Spleen (tissue), 7 donors: ENCODE measurements at regions not wholly inside any gene's neighbourhood (a gene's known extent, or its start where the extent isn't known, plus 50 kb on each side); places are given as distances from the start of the nearest gene placed in this dataset.

ENCODE experiments used
- POLR2A ChIP-seq, 3 donors: fragments of 450-650 bp; IDR thresholded peaks; one replicate each; pipeline ENCODE4 v1.5.1; 2017; ENCODE audit warnings: antibody characterized with exemption in 3 of 3, mild to moderate bottlenecking in 1 of 3
- TF ChIP-seq, protein P1 (sequence below), 11 experiments: fragments of 200-600 bp in 7 of 11; fragments of 450-650 bp in 4 of 11; sonication (generic) in 4 of 11; IDR thresholded peaks in 8 of 11; conservative IDR thresholded peaks in 3 of 11; 1 replicate in 7 of 11; 2 replicates in 4 of 11; pipeline versions ENCODE4 v1.4.0 to v1.8.0; 2016 to 2021; ENCODE audit warnings: antibody characterized with exemption in 11 of 11, inconsistent platforms in 4 of 11, mild to moderate bottlenecking in 1 of 11
- donor health status: DM: no; HTN: no; CAD: no; lungs with moderate emphysema.
- donor health status: DM: no; HTN: no; CAD: no.
- donor health status: DM: no; HTN: no; CAD: no.

DNA sequence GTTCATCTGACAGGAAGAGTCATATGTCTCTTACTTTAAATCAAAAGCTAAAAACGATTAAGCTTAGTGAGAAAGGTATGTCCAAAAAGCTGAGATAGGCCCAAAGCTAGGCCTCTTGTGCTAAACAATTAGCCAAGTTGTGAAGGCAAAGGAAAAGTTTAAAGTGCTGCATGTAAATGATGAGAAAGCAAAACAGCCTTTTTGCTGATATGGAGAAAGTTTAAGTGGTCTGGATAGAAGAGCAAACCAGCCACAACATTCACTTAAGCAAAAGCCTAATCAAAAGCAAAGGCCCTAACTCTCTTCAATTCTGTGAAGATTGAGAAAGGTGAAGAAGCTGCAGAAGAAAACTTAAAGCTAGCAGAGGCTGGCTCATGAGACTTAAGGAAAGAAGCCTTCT lies 511.3 kb upstream of the FAM98A start:
- no peak for TF ChIP-seq POLR2A (IDR thresholded peaks at IDR 0.05)
- TF ChIP-seq, protein P1, sequence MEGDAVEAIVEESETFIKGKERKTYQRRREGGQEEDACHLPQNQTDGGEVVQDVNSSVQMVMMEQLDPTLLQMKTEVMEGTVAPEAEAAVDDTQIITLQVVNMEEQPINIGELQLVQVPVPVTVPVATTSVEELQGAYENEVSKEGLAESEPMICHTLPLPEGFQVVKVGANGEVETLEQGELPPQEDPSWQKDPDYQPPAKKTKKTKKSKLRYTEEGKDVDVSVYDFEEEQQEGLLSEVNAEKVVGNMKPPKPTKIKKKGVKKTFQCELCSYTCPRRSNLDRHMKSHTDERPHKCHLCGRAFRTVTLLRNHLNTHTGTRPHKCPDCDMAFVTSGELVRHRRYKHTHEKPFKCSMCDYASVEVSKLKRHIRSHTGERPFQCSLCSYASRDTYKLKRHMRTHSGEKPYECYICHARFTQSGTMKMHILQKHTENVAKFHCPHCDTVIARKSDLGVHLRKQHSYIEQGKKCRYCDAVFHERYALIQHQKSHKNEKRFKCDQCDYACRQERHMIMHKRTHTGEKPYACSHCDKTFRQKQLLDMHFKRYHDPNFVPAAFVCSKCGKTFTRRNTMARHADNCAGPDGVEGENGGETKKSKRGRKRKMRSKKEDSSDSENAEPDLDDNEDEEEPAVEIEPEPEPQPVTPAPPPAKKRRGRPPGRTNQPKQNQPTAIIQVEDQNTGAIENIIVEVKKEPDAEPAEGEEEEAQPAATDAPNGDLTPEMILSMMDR (IDR thresholded peaks at IDR 0.05 in 8 of 11, conservative IDR thresholded peaks at IDR 0.05 in 3 of 11): no peak
